Activated CD8-positive, alpha-beta memory T cell treated with anti-CD3 and anti-CD28 coated beads, Interleukin-2, amount 50 U/mL, for 48 hours (primary cell): ENCODE measurements at regions not wholly inside any gene's neighbourhood (a gene's known extent, or its start where the extent isn't known, plus 50 kb on each side); places are given as distances from the start of the nearest gene placed in this dataset.
"Not testable (repeated sequence)": the region's sequence is repeated elsewhere in the genome, so short reads cannot be mapped to it uniquely, and the experiment has no call there.

Experiments
- DNase-seq: peaks from one replicate; pipeline ENCODE4 v3.0.0-alpha.2; 2020

- no peak for DNase-seq
Observed at GRCh38 chr15:62513893-62514292, 348.8 kb upstream of the C2CD4B start.

DNA sequence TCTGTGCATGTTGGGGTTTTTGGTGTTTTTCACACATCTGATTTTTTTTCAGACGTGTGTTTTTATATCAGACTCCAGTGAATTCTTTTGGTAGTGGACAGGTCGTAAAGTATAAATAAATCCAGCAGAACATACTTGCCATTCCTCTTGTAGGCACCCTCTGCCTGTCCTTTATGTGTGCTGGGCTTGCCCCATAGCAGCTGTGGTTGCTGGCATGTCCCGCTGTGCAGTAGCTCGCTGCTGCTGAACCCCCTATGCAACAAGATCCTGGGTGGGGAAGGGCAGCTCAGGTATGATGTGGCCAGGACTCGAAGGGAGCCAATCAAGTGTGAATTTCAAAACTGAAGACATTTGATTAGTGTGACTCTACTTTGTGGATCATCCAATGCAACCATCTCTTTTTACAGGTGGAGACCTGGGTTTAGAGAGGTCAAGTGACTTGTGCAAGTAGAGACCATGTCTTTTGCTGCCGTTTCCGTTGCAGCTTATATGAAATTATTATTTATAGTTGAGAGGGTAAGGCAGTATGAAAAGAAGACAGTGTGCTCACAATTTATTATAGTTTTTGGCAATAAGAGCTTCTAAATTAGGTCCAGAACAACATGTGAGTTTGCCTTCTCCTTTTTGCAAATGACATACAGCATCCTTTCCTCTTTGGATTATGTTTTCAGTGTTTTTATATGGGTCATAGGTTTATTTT lies 350.8 kb upstream of the C2CD4B start:
- DNase-seq, result no peak

GRCh38 chr15:62517541-62517940 lies 352.5 kb upstream of the C2CD4B start:
- no peak for DNase-seq

GRCh38 chr15:62518666-62519065 lies 353.6 kb upstream of the C2CD4B start:
- not testable (repeated sequence) for DNase-seq

GRCh38 chr15:62519900-62520299 lies 354.8 kb upstream of the C2CD4B start:
- DNase-seq, result no peak

DNA sequence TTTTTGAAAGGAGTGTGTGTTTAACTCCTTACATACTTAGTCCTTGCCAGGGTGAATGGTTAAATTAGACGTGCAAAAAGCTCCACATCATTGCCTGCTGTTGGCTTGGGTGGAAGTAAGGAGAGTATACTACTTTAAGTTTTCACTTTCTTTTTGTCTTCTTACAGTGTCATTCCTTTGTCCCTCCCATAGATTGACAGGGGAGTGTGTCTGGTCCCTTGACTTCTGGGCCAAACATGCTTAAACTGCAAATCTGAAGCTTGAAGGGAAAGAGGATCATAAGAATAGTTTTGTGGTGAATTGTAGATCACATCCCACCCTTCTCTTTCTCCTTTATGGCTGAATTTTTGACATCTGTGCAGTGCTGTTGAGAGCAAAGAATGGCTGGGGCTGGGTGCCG lies 355.8 kb upstream of the C2CD4B start:
- no peak for DNase-seq

DNA sequence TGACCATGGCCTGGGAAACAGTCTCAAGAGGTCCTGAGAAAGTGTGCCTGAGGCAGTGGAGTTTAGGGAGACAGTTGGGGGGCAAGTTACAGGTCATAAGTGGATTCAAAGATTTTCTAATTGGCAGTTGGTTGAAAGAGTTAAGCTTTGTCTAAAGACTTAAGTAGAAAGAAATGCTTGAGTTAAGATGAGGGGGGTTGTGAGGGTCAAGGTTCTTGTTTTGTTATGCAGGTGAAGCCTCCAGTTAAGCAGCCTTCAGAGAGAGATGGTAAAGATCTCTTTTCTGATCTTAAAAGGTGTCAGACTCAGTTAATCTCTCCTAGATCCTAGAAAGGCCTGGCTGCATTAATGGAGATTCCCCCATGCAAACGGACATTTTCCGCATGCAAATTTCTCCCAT lies 356.3 kb upstream of the C2CD4B start:
- no peak for DNase-seq

GRCh38 chr15:62524848-62525247 lies 359.8 kb upstream of the C2CD4B start:
- DNase-seq, result no peak

DNA sequence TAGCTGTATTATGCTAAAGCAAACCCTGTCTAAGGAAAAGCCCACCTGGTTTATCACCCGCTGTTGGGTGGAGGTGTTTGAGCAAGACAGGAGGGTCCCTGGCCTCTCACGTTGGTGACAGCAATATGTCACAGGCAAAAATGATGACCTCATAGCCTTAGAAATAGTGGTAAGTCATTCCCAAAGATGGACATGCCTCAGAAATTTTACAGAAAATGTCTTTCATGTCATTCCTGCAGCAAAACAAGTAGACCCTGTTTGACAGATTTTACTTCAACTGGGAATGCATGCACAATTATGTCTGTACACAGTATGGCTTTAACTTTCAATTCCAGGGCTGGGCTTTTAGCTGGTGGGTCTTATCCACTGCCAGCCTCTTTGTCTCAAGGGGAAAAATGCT lies 362.3 kb upstream of the C2CD4B start:
- no peak for DNase-seq

DNA sequence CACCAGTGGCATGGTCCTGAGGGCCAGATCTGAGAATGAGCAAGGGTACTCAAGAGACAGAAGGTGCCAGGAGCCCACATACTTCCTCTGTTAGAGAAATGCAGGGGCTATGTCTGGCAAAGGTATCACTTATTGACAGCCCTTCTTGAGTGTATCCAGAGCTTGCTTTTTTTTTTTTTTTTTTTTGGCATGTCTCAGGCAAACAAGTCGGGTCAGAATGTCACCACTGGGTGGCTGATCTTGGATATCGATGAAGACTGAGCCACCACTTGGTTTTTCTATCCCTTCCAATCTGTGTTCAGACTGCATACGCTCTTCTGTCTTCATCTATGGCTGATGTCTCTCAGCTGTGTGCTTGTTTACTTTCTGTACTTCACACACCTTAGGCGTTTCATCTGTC lies 363.4 kb upstream of the C2CD4B start:
- no peak for DNase-seq

- no peak for DNase-seq
Observed at GRCh38 chr15:62532367-62532766, 367.3 kb upstream of the C2CD4B start.

DNA sequence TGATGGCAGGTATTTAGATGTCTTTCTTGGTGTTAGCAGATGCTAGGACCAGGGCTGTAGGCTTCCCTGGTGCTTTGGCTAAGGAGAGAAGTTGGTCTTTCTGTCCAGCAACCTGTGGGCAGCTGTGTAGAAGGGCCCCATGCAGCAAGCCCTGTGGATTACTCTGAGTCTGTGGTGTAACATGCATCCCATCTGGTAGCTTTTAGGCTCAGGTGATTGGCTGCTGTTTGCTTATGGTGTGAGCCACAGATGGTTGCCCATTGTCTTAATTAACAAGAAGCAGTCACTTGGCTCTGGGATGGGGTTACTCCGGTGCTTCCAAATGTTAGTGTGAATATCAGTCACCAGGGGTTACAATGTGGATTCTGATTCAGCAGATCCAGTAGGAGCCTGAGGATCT lies 368.6 kb upstream of the C2CD4B start:
- DNase-seq, result no peak

DNA sequence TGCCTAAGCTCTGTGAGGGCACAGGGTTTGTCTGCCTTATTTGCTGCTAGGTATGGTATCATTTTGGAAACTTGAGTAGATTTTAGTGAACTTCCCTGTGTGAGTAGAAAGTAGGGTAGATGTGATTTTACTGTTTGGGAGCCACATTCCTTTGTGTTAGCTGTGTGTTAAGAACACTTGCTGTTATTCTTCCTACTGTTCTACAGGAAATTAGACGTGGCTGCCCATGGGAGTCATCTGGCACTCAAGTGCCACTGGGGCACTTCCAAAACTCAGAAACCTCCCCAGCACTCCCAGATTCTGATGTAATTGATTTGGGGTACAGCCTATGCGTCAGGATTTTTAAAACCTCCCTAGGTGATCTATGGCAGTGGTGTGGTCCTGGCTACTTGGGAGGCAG lies 369.9 kb upstream of the C2CD4B start:
- DNase-seq, result no peak

DNA sequence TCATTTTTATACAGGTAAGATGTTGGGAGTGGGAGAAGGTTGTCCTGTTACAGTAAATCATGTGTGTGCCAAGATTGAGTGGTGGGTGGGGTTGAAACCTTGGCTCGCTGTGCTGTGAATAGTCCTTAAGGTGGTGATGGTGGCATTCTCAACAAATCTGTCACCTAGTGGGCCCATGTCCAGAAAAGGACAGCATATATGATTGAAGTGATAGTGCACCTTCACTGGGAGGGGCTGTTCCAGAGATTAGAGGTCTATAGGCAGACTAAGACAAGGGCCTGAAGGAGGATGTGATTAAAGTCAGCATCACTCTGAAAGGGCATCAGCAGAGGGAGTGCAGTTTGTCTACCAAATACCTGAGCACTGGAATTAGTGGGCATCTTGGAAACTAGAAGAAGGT lies 374.2 kb upstream of the C2CD4B start:
- no peak for DNase-seq

DNA sequence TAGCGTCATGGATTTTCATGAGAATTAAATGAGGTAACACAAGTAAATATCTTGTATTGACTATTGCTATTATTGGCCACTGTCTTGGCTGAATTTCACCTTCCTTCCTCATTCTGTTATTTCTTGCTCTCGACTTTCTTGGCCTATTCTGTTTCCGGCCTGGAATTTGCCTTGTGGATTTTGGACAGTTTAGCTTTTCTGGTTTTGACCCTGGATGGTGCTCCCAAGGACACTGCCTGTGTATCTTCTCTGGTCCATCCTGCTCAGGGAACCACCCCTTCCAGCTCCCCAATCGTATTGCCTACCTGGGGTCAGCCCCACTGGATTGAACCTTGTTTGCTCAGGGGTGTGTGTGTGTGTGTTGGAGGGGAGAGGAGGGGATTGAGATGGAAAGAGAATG lies 376.2 kb upstream of the C2CD4B start:
- no peak for DNase-seq

DNA sequence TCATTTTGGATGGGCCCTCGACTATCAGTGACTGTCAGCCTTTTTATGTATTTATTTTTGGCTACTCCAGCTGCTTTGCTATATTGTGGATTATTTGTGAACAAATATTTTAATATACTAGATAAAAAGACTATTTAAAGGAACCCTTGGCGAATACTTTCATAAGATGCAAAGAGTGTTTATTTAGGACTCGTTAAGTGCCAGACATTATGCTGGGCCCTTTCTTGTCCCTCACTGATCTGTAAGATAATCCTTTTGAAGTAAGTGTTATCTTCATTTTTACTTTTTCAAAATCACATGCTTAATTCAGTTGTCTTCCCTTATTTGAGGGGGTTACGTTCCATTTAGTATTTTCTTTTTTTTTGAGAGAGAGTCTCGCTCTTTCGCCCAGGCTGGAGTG lies 376.8 kb upstream of the C2CD4B start:
- DNase-seq, result no peak

DNA sequence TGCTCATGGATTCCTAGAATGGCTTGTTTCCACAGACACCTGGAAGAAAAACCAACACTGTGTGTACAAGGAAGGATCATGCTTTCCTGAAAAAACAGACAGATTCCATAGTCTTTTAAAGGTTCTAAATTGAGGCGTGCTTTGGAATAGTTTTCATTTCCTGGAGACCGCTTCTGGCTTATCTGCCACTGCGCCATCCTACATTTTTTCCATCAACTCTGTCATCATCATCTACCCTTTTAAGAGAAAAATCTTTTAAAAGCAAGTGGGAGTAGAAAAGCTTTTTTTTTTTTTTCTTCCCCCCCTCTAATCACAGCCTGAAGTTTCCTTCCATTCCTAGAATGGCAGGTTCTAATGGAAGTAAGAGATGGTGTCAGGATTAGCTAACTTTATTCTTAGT lies 379.4 kb upstream of the C2CD4B start:
- no peak for DNase-seq

- DNase-seq, result no peak
Observed at GRCh38 chr15:62545467-62546227, 380.6 kb upstream of the C2CD4B start.

DNA sequence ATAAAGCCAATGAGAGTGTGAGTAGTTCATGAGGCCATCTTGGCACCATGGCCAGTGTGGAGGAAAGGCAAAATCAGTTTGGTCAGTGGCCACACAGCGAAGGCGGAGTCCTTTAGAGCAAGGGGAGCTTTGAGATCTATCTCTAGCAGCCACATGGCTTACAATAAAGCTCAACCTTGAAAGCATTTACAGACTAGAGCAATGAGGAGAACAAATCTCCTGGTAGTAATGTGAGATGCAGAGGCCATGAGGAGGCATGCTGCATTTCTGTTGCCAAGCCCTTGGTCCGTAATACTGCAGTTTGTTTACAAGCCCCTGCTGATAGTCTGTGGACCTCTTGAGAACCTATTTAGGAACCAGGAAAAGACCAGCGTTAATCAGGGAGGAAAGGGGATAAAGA lies 381.5 kb upstream of the C2CD4B start:
- no peak for DNase-seq

DNA sequence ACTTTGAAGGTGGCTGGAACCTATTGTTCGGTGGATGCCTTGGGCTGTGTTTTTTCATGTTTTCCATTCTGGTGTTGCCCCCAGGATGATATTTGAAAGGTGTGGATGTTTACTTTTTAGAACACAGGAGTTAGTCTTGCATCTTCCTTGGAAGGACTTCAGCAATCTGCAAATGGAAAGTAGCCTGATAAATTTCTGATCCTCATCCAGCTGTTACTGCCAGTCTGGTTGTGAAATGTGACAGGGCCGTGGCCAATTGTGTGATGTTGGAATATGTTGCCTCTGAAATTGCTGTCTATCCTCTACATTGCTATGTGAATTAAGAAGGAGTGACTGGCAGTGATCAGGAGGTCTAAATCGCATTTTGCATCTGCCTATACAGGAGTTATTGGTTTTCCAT lies 382.5 kb upstream of the C2CD4B start:
- DNase-seq, result no peak

- no peak for DNase-seq
Observed at GRCh38 chr15:62549345-62549970, 384.4 kb upstream of the C2CD4B start.

DNA sequence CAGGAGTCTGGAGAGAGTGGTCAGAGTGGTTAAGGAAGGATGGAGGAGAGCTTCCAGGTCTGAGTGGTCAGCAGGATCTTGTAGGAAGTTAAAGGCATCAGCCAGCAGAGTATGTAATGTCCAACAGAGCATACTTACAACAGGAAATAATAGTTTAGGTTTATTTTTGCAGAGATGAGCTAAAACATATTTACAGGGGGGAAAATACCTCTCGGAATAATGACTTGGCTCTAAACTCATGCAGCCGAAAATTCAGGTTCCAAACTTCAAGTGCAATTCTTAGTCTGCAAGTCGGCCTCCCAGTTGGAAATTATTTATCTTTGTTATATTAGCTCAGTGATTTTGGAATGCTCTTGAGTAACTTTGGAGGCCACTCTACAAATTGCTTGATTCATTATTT lies 385.0 kb upstream of the C2CD4B start:
- DNase-seq, result no peak

GRCh38 chr15:62552444-62552843 lies 387.4 kb upstream of the C2CD4B start:
- DNase-seq, result no peak

DNA sequence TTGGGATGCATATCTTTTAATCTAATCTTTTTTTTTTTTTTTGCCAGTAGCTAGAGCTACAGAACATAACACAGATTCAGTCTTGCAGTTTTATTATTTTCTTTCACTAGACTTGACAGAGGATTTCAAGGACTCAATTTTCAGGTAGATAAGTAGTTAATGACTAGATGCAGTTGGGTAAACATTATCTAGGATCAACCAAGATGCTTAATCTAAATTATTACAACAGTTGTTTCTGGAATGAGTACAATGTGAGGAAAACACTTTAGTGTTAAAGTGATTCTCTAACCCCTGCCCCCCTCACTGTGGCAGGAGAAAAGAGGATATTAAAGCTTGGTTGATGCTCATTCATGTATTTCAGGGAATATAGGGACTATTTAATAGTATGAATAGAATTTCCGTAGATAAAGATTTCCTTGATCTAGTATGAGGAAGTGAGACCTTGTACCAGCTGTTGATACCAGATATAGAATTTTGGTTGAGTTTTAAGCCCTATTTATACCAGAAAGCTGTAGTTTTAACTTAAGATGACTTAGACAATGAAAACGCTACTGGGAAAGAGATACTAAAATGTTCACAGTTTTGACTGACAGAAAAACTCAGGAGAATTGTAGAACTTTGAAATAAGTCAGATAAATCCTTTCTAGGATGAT lies 389.0 kb upstream of the C2CD4B start:
- no peak for DNase-seq
